Hepatocyte (in vitro differentiated cells): ENCODE measurements at regions not wholly inside any gene's neighbourhood (a gene's known extent, or its start where the extent isn't known, plus 50 kb on each side); places are given as distances from the start of the nearest gene placed in this dataset.
A peak's percentile ranks its signal among the peaks of the same experiment; 100 is the strongest.

Experiments used
- DNase-seq: peaks from one replicate; pipeline ENCODE4 v3.0.0-alpha.2; 2016; ENCODE audit warnings: low spot score
- H2AFZ ChIP-seq: fragments of 200-600 bp; sonication (generic); 2 replicates; pipeline ENCODE4 v1.6.0; 2016; ENCODE audit warnings: antibody characterized with exemption, mild to moderate bottlenecking
- H3K27ac ChIP-seq: fragments of 200-600 bp; sonication (generic); 2 replicates; pipeline ENCODE4 v1.5.1; 2016; ENCODE audit warnings: mild to moderate bottlenecking
- H3K27me3 ChIP-seq: fragments of 200-600 bp; sonication (generic); 2 replicates; pipeline ENCODE4 v1.6.1; 2016
- H3K36me3 ChIP-seq: fragments of 200-600 bp; sonication (generic); replicated peaks from 2 replicates; pipeline ENCODE4 v1.5.1; 2016; ENCODE audit warnings: low read depth; ENCODE audit not compliant: insufficient read depth
- H3K4me1 ChIP-seq: fragments of 200-600 bp; sonication (generic); 2 replicates; pipeline ENCODE4 v1.5.1; 2016; ENCODE audit warnings: mild to moderate bottlenecking, moderate library complexity; ENCODE audit not compliant: insufficient read depth
- H3K4me2 ChIP-seq: fragments of 200-600 bp; sonication (generic); 2 replicates; pipeline ENCODE4 v1.6.0; 2016
- H3K4me3 ChIP-seq: fragments of 200-600 bp; sonication (generic); 2 replicates; pipeline ENCODE4 v1.5.1; 2016; ENCODE audit warnings: mild to moderate bottlenecking
- H3K79me2 ChIP-seq: fragments of 200-600 bp; sonication (generic); 2 replicates; pipeline ENCODE4 v1.6.0; 2017; ENCODE audit warnings: mild to moderate bottlenecking
- H3K9me2 ChIP-seq: fragments of 200-600 bp; sonication (generic); replicated peaks from 2 replicates; pipeline ENCODE4 v1.6.0; 2017; ENCODE audit warnings: mild to moderate bottlenecking; ENCODE audit not compliant: insufficient read depth
- H3K9me3 ChIP-seq: fragments of 200-600 bp; sonication (generic); 2 replicates; pipeline ENCODE4 v1.5.1; 2016; ENCODE audit warnings: low read depth, mild to moderate bottlenecking
- H4K20me1 ChIP-seq: fragments of 200-600 bp; sonication (generic); 2 replicates; pipeline ENCODE4 v1.6.0; 2016; ENCODE audit warnings: mild to moderate bottlenecking; ENCODE audit not compliant: insufficient read depth, poor library complexity, severe bottlenecking
- CTCF ChIP-seq: fragments of 200-600 bp; sonication (generic); IDR thresholded peaks from 2 replicates; pipeline ENCODE4 v1.5.1; 2016; ENCODE audit warnings: antibody characterized with exemption, mild to moderate bottlenecking; ENCODE audit not compliant: poor library complexity
- EZH2 ChIP-seq: fragments of 200-600 bp; sonication (generic); IDR thresholded peaks from 2 replicates; pipeline ENCODE4 v1.6.1; 2016; ENCODE audit warnings: antibody characterized with exemption, mild to moderate bottlenecking, borderline replicate concordance
- EZH2phosphoT487 ChIP-seq: fragments of 200-600 bp; sonication (generic); IDR thresholded peaks from one replicate; pipeline ENCODE4 v1.6.1; 2018; ENCODE audit warnings: antibody characterized with exemption, mild to moderate bottlenecking, low read depth, moderate library complexity; ENCODE audit not compliant: unreplicated experiment, severe bottlenecking
- WGBS: methylation state at CpG from one replicate; pipeline ENCODE4 v1.1.6; 2016; ENCODE audit warnings: low lambda C conversion rate; ENCODE audit errors: missing lambda C conversion rate; 5-methylcytosine and 5-hydroxymethylcytosine counted together

- no peak overlapping the region for H3K27ac ChIP-seq
- WGBS = 32% methylated on average over 2 of the region's 2 CpGs
- H3K27me3 ChIP-seq = peaks cover 7% of the 10 kb centered on the region
- H3K9me2 ChIP-seq = no peaks in the 10 kb centered on the region
- H3K79me2 ChIP-seq = no peaks in the 10 kb centered on the region
- H3K4me1 ChIP-seq = no peaks in the 10 kb centered on the region
- H3K9me3 ChIP-seq = no peaks in the 10 kb centered on the region
- DNase-seq = no peak
- no peak overlapping the region for H3K4me3 ChIP-seq
- no peak overlapping the region for H2AFZ ChIP-seq
- TF ChIP-seq EZH2 (no peak), CTCF (peak; percentile 52), EZH2phosphoT487 (no peak)
- H3K4me2 ChIP-seq = no peak overlapping the region
- no peaks in the 10 kb centered on the region for H4K20me1 ChIP-seq
- H3K36me3 ChIP-seq = no peaks in the 10 kb centered on the region
Observed at GRCh38 chr10:127813290-127813689, 76.3 kb downstream of the FOXI2 start.

GRCh38 chr10:127815147-127815546 lies 77.6 kb downstream of the CLRN3 start:
- Histone ChIP-seq H4K20me1 (no peaks in the 10 kb centered on the region), H3K36me3 (no peaks in the 10 kb centered on the region), H3K79me2 (no peaks in the 10 kb centered on the region), H2AFZ (no peak overlapping the region), H3K9me2 (no peaks in the 10 kb centered on the region), H3K27me3 (no peaks in the 10 kb centered on the region), H3K4me1 (no peaks in the 10 kb centered on the region), H3K9me3 (no peaks in the 10 kb centered on the region), H3K4me3 (no peak overlapping the region), H3K4me2 (no peak overlapping the region), H3K27ac (no peak overlapping the region)
- WGBS = 81% methylated on average over 5 of the region's 5 CpGs
- TF ChIP-seq EZH2phosphoT487 (no peak), CTCF (peak; percentile 22)
- DNase-seq = no peak

GRCh38 chr10:127824826-127825225 lies 67.9 kb downstream of the CLRN3 start:
- 57% methylated on average over 2 of the region's 2 CpGs for WGBS
- H3K9me3 ChIP-seq = no peaks in the 10 kb centered on the region

More at GRCh38 chr10:127824826-127825225, 67.9 kb downstream of the CLRN3 start:
- no peaks in the 10 kb centered on the region for H3K36me3 ChIP-seq
- no peak overlapping the region for H3K4me3 ChIP-seq
- H3K9me2 ChIP-seq = no peaks in the 10 kb centered on the region
- no peaks in the 10 kb centered on the region for H4K20me1 ChIP-seq
- TF ChIP-seq CTCF (no peak), EZH2 (no peak), EZH2phosphoT487 (no peak)
- H3K79me2 ChIP-seq = no peaks in the 10 kb centered on the region
- H2AFZ ChIP-seq = no peak overlapping the region
- H3K4me2 ChIP-seq = no peak overlapping the region
- H3K27ac ChIP-seq = no peak overlapping the region
- H3K4me1 ChIP-seq = no peaks in the 10 kb centered on the region
- DNase-seq = no peak
- peaks cover 3% of the 10 kb centered on the region for H3K27me3 ChIP-seq
